Amniotic stem cell (primary cell): ENCODE measurements at regions not wholly inside any gene's neighbourhood (a gene's known extent, or its start where the extent isn't known, plus 50 kb on each side); places are given as distances from the start of the nearest gene placed in this dataset.

Experiments used
- DNase-seq: peaks from one replicate; lab custom pipeline; 2025; lab: John Stamatoyannopoulos, UW

GRCh38 chr2:136373841-136374240 is 255.9 kb upstream of the CXCR4 start:
- DNase-seq: no peak

GRCh38 chr2:136373029-136373428 is 255.1 kb upstream of the CXCR4 start:
- DNase-seq: no peak

- DNase-seq: no peak
Observed at GRCh38 chr2:136363900-136364299, 246.0 kb upstream of the CXCR4 start.

DNA sequence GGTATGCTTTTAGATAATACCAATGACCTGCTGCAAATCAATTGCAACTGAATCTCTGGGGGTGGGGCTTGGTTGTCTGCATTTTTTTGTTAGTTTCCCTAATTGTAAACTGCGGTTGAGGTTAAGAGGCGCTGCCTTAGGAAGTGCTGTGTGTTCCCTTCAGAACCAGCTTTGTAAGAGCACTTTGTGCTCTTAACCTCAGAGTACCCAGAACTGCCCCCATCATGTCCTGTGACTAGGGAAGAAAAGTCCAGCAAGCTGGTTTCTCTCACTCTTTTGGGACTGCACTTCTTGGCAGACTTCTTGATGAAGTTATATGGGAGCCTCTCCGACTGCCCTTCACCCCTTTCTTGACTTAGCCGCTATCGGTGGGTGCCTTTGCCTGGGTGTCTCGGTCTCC is 245.5 kb upstream of the CXCR4 start:
- DNase-seq: no peak

- no peak for DNase-seq
Observed at GRCh38 chr2:136362676-136363390, 244.9 kb upstream of the CXCR4 start.

DNA sequence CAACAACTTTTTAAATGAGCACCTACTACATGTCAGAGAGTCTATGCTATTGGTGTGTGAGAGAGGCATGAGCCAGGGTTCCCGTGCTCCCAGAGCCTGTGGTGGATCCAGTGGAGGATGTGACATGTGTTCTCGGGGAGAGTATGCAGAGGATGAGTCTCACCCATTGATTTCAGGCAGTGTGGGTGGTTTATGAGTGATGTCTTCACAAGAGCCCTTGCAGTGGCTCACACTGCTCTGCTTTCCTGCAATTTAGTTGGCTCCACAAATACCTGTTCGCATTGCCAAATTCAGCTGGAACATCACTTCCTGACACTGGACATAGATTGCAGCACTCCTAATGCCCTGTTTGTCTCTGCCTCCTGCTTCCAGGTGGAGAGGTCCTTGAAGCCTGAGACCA is 243.6 kb upstream of the CXCR4 start:
- DNase-seq: no peak

- DNase-seq: no peak
Observed at GRCh38 chr2:136360790-136361189, 242.8 kb upstream of the CXCR4 start.

GRCh38 chr2:136359121-136359965 is 241.4 kb upstream of the CXCR4 start:
- DNase-seq: no peak

GRCh38 chr2:136358576-136358975 is 240.6 kb upstream of the CXCR4 start:
- DNase-seq: no peak

DNA sequence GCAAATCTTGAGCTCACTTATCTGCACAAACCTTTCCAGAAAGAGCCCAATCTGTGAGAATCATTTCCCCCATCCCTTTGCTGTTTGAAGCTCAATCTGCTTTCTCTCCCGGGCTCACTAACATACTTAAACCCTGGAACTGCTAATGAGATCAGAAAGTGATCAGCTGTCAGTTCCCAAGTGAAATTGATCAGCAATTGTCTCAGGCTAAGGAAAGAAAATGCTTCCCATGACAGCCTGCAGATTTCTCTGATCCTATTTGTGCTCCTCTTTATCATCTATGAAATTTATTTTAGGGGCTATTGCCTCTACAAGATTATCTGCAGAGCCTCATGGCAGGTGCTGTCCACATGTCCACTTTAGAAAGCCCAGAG is 239.0 kb upstream of the CXCR4 start:
- no peak for DNase-seq

DNA sequence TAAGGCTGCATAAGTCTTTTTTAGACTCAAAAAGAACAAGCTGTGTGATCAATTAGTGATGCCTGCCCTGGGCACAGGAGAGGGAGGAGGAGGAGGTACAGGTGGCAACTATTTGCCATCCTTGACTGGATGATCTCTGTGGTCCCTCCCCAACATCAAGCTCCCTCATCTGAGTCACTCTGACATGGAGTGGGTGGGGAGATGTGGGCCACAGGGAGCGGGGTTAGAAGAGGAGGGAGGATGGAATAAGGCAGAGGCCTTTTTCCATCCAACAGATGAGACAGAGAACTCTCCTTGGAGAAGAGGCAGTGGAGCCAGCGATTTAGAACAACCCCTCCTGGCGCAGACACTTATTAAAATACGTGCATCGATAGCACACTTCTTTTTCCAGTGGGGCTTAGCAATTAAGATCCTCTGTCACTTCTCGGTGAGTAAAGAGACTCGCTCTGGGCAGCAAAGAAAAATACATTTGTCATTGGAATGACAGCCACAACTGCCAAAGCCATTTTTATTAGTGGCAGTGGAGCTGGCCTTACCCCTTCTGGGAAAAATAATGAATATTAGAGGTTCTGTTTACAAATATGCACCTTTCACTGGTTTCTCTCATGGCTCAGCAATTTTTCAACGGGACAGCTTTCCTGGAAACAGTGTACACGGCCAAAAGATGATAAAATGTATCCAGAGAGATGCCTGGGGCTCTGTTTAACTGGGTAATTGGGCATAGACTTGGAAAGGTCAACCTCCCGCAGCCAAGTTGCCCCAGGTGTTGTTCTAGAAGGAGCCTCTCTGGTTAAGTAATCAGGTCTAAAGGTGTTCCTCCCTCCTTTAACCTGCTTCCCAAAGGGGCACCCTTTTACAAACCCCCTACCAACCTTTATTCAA is 238.4 kb upstream of the CXCR4 start:
- no peak for DNase-seq

GRCh38 chr2:136351684-136352083 is 233.7 kb upstream of the CXCR4 start:
- DNase-seq: no peak

DNA sequence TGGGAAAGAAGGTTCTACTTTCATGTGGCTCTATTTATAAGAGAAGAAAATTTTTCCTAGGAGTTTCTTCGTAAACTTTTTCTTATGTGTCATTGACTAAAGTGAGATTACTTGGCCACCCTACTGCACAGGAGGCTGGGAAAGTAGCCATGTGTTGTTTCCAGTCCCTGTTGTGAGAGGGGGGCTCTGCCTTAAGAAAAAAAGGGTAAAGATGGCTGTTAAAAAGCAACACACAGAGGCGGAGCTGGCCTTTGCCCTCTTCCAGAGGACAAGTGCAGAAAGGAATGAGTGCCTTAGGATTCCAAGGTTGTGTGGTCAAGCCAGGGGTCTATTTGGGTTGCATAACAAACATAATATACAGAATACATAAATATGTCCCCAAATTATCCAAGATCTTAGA is 230.0 kb upstream of the CXCR4 start:
- DNase-seq: no peak

DNA sequence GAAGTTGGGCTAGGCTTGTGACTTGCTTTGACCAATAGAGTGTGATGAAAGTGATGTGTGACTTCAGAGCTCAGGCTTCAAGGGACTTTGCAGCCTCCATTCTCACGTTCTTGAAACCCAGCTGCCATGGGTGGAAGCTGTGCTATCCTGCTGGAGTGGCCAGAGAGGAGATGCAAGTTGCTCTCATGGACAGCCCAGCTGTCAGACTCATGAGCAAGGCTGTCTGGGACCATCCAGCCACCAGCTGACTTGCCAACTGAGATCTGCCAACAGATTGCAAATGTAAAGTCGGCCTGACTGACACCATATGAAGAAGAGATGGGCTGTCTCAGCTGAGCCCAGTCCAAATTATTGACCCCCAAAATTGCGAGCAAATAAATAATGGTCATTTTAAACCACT is 226.4 kb upstream of the CXCR4 start:
- no peak for DNase-seq

DNA sequence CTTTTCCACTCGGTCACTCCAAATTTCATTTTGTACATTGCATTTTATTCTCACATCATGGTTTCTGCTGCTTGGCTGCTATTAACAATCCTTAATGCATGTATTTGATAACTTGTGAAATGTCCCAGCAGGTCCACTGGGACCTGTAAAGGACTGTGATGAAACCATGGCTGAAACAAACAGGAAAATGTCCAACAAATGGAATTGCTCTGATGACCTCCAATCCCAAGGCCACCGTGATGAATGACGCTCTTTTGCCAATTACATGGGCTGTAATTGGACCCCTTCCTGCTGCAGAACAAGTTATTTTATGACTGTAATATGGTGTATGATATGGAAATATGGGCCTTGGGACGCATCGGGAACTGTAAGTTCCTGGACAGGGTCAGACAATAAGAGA is 224.2 kb upstream of the CXCR4 start:
- DNase-seq: no peak

DNA sequence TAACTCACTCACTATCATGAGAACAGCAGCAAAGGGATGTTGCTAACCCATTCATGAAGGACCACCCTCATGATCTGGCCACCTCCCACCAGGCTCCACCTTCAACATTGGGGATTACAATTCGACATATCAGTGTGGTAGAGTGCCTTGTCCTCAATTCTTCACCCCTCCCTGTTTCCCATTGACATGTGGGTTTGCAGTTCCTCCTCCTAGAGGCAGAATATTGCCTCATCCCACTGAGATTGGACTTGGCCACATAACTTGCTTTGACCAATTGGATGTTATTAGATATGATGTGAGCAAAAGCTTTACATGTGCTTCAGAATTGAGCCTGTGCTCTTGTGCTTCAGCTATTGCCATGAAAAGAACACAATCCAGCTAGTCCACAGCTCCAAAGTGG is 217.0 kb upstream of the CXCR4 start:
- no peak for DNase-seq

- DNase-seq: no peak
Observed at GRCh38 chr2:136332436-136333095, 214.6 kb upstream of the CXCR4 start.

DNA sequence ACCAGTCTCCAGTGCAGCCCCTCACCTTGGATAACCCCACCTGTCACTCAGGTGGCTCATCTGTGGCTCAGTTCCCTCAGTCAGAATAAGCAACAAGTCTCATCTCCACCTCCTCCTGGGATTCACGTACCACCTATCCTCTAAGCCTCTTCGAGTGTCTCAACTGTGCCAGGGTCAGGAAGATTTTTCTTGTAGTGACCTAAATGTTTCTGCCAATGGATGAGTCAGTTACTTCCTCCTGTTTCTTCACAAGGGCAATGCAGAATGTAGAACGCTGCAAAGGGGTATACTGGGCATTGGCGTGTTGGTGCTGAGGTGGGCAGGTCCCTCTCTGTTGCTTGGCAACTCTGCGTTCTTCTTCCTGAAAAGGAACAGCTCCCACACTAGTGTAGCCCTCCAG is 213.3 kb upstream of the CXCR4 start:
- DNase-seq: no peak

DNA sequence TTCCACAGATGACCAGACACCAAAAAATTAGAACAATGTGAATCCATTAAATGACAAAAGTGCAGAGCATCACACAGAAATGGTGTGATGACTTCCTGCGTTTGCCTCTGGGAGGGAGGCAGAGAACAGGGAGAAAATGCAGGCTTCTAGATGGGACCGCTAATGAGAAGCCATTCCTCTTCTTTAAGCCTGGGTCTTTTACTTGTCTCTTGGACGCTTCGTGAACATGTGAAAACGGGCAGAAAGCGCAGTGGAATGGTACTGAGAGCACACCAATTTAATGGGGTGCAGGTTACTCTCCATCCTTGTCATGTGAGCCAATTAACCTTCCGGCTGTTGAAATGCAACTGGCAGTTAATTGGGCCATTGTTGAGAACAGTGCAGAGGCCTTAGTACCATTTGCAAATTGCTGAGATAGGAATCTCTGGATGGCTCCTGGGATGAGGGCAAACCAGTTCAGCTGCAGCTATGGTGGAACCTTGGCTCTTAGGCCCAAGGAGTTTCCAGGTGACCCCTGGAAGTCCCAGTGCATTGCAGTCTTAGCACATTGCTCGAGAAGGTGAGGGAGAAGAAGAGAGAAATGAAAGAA is 210.4 kb upstream of the CXCR4 start:
- no peak for DNase-seq

DNA sequence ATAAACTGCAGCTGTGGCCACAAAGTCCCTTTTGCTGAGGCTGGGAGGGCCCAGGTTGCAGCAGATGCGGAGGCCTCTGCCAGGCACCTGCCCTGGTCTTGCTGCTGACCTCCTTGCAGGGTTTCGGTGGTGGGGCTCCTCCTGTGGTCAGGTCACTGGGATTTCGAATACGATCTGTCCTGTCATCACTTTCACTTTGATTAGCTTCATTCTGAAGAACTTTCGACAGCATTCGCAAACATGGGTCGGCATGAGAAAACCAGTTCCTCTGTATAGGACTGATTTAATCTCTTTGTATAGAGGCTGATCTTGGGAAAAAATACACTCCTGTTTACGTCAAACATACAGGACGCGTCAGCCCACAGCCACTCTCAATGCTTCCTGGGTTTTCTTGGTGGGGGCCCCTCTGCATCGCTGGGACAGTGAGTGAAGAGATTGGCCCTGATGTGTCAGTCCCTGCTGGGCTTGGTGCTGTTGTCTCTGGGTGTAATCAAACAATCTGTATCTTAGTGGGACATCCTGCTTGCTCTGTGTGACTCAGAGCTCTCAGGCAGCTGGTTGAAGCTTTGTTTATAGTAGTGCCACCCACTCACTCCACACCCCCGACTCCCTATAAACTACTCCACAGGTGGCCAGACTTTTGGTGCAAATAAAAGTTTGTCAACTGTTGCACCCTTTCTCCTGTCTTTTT is 209.4 kb upstream of the CXCR4 start:
- DNase-seq: no peak

DNA sequence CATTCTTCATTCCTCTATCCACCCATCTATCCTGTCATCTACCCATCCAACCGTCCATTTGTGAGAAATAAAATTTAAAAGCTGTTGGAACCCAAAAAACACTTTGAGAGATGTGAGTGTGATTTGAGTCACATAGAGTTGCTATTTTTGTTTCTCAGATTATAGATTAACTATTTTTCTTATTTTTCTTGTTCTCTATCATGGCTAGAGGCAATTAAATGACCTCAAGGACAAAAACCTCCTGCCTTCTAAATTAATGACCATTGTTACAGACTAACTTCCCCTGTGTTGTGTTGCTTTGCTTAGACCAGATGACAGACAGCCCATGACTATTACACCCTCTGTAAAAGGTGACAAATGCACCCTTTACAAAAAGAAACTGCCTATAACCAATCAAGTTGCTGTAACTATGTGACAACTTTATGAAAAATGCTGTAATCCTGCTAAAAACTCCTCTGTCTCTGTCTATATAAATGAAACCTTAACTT is 207.9 kb upstream of the CXCR4 start:
- DNase-seq: no peak
